DND-41 (cell line): ENCODE measurements at regions not wholly inside any gene's neighbourhood (a gene's known extent, or its start where the extent isn't known, plus 50 kb on each side); places are given as distances from the start of the nearest gene placed in this dataset.

Source experiments
- EZH2 ChIP-seq: IDR thresholded peaks from 3 replicates; pipeline ENCODE4 v1.6.1; 2012; ENCODE audit warnings: borderline replicate concordance, low read depth, mild to moderate bottlenecking, moderate library complexity, low read length, inconsistent platforms; ENCODE audit not compliant: severe bottlenecking
- TF ChIP-seq, protein P1 (sequence below): IDR thresholded peaks from 2 replicates; pipeline ENCODE4 v1.5.1; 2012; ENCODE audit warnings: borderline replicate concordance, low read length, moderate library complexity, mild to moderate bottlenecking; ENCODE audit not compliant: poor library complexity, severe bottlenecking; ENCODE audit errors: extremely low read depth

GRCh38 chr14:39880965-39881364 is 448.7 kb upstream of the FBXO33 start:
- TF ChIP-seq, protein P1, sequence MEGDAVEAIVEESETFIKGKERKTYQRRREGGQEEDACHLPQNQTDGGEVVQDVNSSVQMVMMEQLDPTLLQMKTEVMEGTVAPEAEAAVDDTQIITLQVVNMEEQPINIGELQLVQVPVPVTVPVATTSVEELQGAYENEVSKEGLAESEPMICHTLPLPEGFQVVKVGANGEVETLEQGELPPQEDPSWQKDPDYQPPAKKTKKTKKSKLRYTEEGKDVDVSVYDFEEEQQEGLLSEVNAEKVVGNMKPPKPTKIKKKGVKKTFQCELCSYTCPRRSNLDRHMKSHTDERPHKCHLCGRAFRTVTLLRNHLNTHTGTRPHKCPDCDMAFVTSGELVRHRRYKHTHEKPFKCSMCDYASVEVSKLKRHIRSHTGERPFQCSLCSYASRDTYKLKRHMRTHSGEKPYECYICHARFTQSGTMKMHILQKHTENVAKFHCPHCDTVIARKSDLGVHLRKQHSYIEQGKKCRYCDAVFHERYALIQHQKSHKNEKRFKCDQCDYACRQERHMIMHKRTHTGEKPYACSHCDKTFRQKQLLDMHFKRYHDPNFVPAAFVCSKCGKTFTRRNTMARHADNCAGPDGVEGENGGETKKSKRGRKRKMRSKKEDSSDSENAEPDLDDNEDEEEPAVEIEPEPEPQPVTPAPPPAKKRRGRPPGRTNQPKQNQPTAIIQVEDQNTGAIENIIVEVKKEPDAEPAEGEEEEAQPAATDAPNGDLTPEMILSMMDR: no peak
- no peak for TF ChIP-seq EZH2
